SK-N-SH (cell line): ENCODE measurements at regions not wholly inside any gene's neighbourhood (a gene's known extent, or its start where the extent isn't known, plus 50 kb on each side); places are given as distances from the start of the nearest gene placed in this dataset.

Experiments
- CTCF ChIA-PET: fragments of 300-600, 350-600 bp; formaldehyde crosslinking; extraction: SDS; loops from one replicate; lab custom pipeline; 2021; lab: Yijun Ruan, JAX
- POLR2A ChIA-PET: fragments of 350-600 bp; sonication (Branson Sonifier 250); formaldehyde crosslinking; extraction: SDS; loops from one replicate; lab custom pipeline; 2020; ENCODE audit warnings: antibody characterized with exemption, inconsistent platforms; lab: Yijun Ruan, JAX
- DNase-seq: peaks from one replicate; pipeline ENCODE4 v3.0.0; 2012
- H2AFZ ChIP-seq: fragments of 200-600 bp; sonication (generic); 2 replicates; pipeline ENCODE4 v1.8.1; 2016; ENCODE audit warnings: antibody characterized with exemption, mild to moderate bottlenecking, low read depth
- H3F3A ChIP-seq: fragments of 200-600 bp; sonication (generic); replicated peaks from 2 replicates; pipeline ENCODE3; 2016; ENCODE audit warnings: antibody characterized with exemption, mild to moderate bottlenecking; ENCODE audit not compliant: insufficient read depth
- H3K27ac ChIP-seq, 2 experiments: fragments of 200-500 bp in 1 of 2; fragments of 200-600 bp in 1 of 2; sonication (Bioruptor generic) in 1 of 2; sonication (generic), shearing (Covaris generic) in 1 of 2; 2 replicates each; pipeline versions ENCODE4 v1.5.1 to v1.6.1; 2014 to 2016; ENCODE audit warnings: low read depth in 2 of 2, inconsistent platforms in 1 of 2, low read length in 1 of 2, mild to moderate bottlenecking in 1 of 2, mixed read lengths in 1 of 2
- H3K27me3 ChIP-seq: fragments of 200-600 bp; sonication (generic), shearing (Covaris generic); 2 replicates; pipeline ENCODE4 v1.6.1; 2016; ENCODE audit warnings: mixed run types; ENCODE audit not compliant: insufficient read depth
- H3K36me3 ChIP-seq, 2 experiments: fragments of 200-500 bp in 1 of 2; fragments of 200-600 bp in 1 of 2; sonication (Bioruptor generic) in 1 of 2; sonication (generic) in 1 of 2; replicated peaks in 1 of 2; 2 replicates each; pipeline versions ENCODE3 to v1.5.1; 2014 to 2016; ENCODE audit warnings: low read length in 1 of 2, mild to moderate bottlenecking in 1 of 2; ENCODE audit not compliant: insufficient read depth in 2 of 2, control insufficient read depth in 1 of 2
- H3K4me1 ChIP-seq, 2 experiments: fragments of 200-500 bp in 1 of 2; fragments of 200-600 bp in 1 of 2; sonication (Bioruptor generic) in 1 of 2; sonication (generic), shearing (Covaris generic) in 1 of 2; 2 replicates each; pipeline versions ENCODE4 v1.5.1 to v1.6.1; 2014 to 2016; ENCODE audit warnings: low read depth in 1 of 2, low read length in 1 of 2, mixed run types in 1 of 2; ENCODE audit not compliant: insufficient read depth in 2 of 2, control insufficient read depth in 1 of 2
- H3K4me2 ChIP-seq: fragments of 200-600 bp; sonication (generic), shearing (Covaris generic); 2 replicates; pipeline ENCODE4 v1.6.1; 2017; ENCODE audit warnings: mixed run types
- H3K4me3 ChIP-seq, 2 experiments: fragments of 200-500 bp in 1 of 2; fragments of 200-600 bp in 1 of 2; sonication (Bioruptor generic) in 1 of 2; sonication (generic), shearing (Covaris generic) in 1 of 2; 2 replicates each; pipeline versions ENCODE4 v1.5.1 to v1.8.1; 2014 to 2016; ENCODE audit warnings: low read depth in 2 of 2, inconsistent platforms in 1 of 2, low read length in 1 of 2, mild to moderate bottlenecking in 1 of 2, mixed read lengths in 1 of 2, moderate library complexity in 1 of 2
- H3K79me2 ChIP-seq: fragments of 200-600 bp; sonication (generic); 2 replicates; pipeline ENCODE4 v1.8.1; 2017; ENCODE audit warnings: mild to moderate bottlenecking; ENCODE audit not compliant: insufficient read depth
- H3K9ac ChIP-seq: fragments of 200-600 bp; sonication (generic); 2 replicates; pipeline ENCODE4 v1.6.1; 2017; ENCODE audit warnings: mixed run types
- H3K9me2 ChIP-seq: fragments of 200-600 bp; sonication (generic); 2 replicates; pipeline ENCODE4 v1.6.1; 2017; ENCODE audit warnings: mixed run types
- H3K9me3 ChIP-seq: fragments of 200-600 bp; sonication (generic); 2 replicates; pipeline ENCODE4 v1.6.1; 2017; ENCODE audit warnings: mixed run types, mild to moderate bottlenecking, moderate library complexity
- H4K20me1 ChIP-seq: fragments of 200-600 bp; sonication (generic); 2 replicates; pipeline ENCODE4 v1.6.1; 2017; ENCODE audit warnings: mild to moderate bottlenecking, mixed run types; ENCODE audit not compliant: insufficient read depth
- ELF1 ChIP-seq: IDR thresholded peaks from 2 replicates; pipeline ENCODE4 v1.4.0; 2012
- EP300 ChIP-seq, 2 experiments: IDR thresholded peaks; 2 replicates each; pipeline versions ENCODE4 v1.4.0 to v1.6.1; 2012; ENCODE audit warnings: borderline replicate concordance in 1 of 2, low read depth in 1 of 2, low read length in 1 of 2
- FOXJ3 ChIP-seq: sonication (generic); formaldehyde crosslinking; IDR thresholded peaks from 2 replicates; pipeline ENCODE4 v1.5.1; 2020; ENCODE audit warnings: mild to moderate bottlenecking, missing genetic modification reagents
- FOXM1 ChIP-seq: IDR thresholded peaks from 2 replicates; pipeline ENCODE4 v1.4.0; 2012; ENCODE audit warnings: low read depth, mild to moderate bottlenecking
- GATA2 ChIP-seq: sonication (generic); formaldehyde crosslinking; IDR thresholded peaks from 2 replicates; pipeline ENCODE4 v1.5.0; 2020; ENCODE audit warnings: mild to moderate bottlenecking, missing genetic modification reagents
- MXI1 ChIP-seq: IDR thresholded peaks from 2 replicates; pipeline ENCODE4 v1.6.1; 2012; ENCODE audit warnings: mild to moderate bottlenecking, low read depth, low read length, improper control_type of control experiment
- NRF1 ChIP-seq: IDR thresholded peaks from 2 replicates; pipeline ENCODE4 v1.6.1; 2012; ENCODE audit warnings: low read depth, mild to moderate bottlenecking, low read length
- POLR2AphosphoS5 ChIP-seq: IDR thresholded peaks from 2 replicates; pipeline ENCODE4 v1.6.1; 2012; ENCODE audit warnings: low read depth, low read length
- RAD21 ChIP-seq: IDR thresholded peaks from 2 replicates; pipeline ENCODE4 v1.6.1; 2012; ENCODE audit warnings: mild to moderate bottlenecking, low read length
- RCOR1 ChIP-seq: fragments of 150-350 bp; IDR thresholded peaks from 2 replicates; pipeline ENCODE4 v1.6.1; 2017; ENCODE audit warnings: antibody characterized with exemption, low read length
- TAF1 ChIP-seq: IDR thresholded peaks from 2 replicates; pipeline ENCODE4 v1.6.1; 2012; ENCODE audit warnings: low read depth, mild to moderate bottlenecking, low read length, moderate library complexity, borderline replicate concordance
- TCF12 ChIP-seq: IDR thresholded peaks from 2 replicates; pipeline ENCODE4 v1.4.0; 2012
- TEAD4 ChIP-seq: IDR thresholded peaks from 2 replicates; pipeline ENCODE4 v1.4.0; 2012; ENCODE audit warnings: mild to moderate bottlenecking, borderline replicate concordance; ENCODE audit not compliant: insufficient read depth
- WGBS: methylation state at CpG from one replicate; pipeline ENCODE4 v1.1.6; 2017; ENCODE audit warnings: low lambda C conversion rate; 5-methylcytosine and 5-hydroxymethylcytosine counted together
- TF ChIP-seq, protein P1 (sequence below): fragments of 150-350 bp; IDR thresholded peaks from 2 replicates; pipeline ENCODE4 v1.6.1; 2016; ENCODE audit warnings: mild to moderate bottlenecking, low read depth, low read length
- TF ChIP-seq, protein P2 (sequence below): IDR thresholded peaks from 2 replicates; pipeline ENCODE4 v1.6.1; 2012; ENCODE audit warnings: mild to moderate bottlenecking, low read depth, low read length, moderate library complexity
- TF ChIP-seq, protein P3 (sequence below): fragments of 150-350 bp; IDR thresholded peaks from 2 replicates; pipeline ENCODE4 v1.6.1; 2017; ENCODE audit warnings: antibody characterized with exemption, low read length, low read depth, borderline replicate concordance
- TF ChIP-seq, protein P4 (sequence below): IDR thresholded peaks from 2 replicates; pipeline ENCODE4 v1.4.0; 2012; ENCODE audit warnings: low read depth, borderline replicate concordance

DNA sequence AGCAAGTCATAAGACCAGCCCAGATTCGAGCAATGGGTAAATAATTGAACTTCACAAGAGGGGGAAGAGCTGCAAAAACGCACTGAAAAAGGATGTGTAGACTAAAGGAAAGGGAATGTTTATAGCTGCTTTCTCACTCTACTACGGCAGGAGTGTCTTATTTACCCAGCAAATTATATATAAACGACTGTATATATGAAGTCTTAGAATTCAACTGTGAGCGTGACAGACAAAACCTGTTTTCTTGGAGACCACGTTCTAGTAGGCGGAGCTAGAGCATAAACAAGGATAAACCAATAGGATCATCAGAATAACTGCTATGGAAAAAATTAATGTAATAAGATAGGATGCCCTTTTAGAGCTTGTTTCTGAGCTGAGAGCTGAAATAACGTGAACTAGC is 394.6 kb upstream of the MON1B start:
- Histone ChIP-seq H3K9ac (no peak overlapping the region), H3F3A (no peaks in the 10 kb centered on the region), H4K20me1 (no peaks in the 10 kb centered on the region), H3K79me2 (no peaks in the 10 kb centered on the region), H3K27me3 (no peaks in the 10 kb centered on the region), H3K4me3 (no peak overlapping the region), H3K27ac (no peak overlapping the region), H3K4me2 (no peak overlapping the region), H3K9me3 (no peaks in the 10 kb centered on the region), H2AFZ (no peak overlapping the region), H3K9me2 (no peaks in the 10 kb centered on the region), H3K36me3 (no peaks in the 10 kb centered on the region), H3K4me1 (no peaks in the 10 kb centered on the region)
- 31% methylated on average over 8 of the region's 8 CpGs for WGBS
- ChIA-PET POLR2A (no interaction called here), CTCF (no interaction called here)
- TF ChIP-seq POLR2AphosphoS5 (no peak), GATA2 (CRISPR knock-in tag) (no peak), RAD21 (no peak), MXI1 (no peak), TAF1 (no peak), RCOR1 (no peak), NRF1 (no peak), ELF1 (no peak), EP300 (IDR thresholded peaks at IDR 0.05; ENCODE audit: borderline replicate concordance in 1 of 2, low read depth in 1 of 2, low read length in 1 of 2) (no peak), FOXM1 (no peak), TCF12 (no peak), FOXJ3 (no peak), TEAD4 (no peak)
- TF ChIP-seq, protein P1, sequence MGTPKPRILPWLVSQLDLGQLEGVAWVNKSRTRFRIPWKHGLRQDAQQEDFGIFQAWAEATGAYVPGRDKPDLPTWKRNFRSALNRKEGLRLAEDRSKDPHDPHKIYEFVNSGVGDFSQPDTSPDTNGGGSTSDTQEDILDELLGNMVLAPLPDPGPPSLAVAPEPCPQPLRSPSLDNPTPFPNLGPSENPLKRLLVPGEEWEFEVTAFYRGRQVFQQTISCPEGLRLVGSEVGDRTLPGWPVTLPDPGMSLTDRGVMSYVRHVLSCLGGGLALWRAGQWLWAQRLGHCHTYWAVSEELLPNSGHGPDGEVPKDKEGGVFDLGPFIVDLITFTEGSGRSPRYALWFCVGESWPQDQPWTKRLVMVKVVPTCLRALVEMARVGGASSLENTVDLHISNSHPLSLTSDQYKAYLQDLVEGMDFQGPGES, result no peak
- TF ChIP-seq, protein P2, sequence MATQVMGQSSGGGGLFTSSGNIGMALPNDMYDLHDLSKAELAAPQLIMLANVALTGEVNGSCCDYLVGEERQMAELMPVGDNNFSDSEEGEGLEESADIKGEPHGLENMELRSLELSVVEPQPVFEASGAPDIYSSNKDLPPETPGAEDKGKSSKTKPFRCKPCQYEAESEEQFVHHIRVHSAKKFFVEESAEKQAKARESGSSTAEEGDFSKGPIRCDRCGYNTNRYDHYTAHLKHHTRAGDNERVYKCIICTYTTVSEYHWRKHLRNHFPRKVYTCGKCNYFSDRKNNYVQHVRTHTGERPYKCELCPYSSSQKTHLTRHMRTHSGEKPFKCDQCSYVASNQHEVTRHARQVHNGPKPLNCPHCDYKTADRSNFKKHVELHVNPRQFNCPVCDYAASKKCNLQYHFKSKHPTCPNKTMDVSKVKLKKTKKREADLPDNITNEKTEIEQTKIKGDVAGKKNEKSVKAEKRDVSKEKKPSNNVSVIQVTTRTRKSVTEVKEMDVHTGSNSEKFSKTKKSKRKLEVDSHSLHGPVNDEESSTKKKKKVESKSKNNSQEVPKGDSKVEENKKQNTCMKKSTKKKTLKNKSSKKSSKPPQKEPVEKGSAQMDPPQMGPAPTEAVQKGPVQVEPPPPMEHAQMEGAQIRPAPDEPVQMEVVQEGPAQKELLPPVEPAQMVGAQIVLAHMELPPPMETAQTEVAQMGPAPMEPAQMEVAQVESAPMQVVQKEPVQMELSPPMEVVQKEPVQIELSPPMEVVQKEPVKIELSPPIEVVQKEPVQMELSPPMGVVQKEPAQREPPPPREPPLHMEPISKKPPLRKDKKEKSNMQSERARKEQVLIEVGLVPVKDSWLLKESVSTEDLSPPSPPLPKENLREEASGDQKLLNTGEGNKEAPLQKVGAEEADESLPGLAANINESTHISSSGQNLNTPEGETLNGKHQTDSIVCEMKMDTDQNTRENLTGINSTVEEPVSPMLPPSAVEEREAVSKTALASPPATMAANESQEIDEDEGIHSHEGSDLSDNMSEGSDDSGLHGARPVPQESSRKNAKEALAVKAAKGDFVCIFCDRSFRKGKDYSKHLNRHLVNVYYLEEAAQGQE, result no peak
- TF ChIP-seq, protein P3, sequence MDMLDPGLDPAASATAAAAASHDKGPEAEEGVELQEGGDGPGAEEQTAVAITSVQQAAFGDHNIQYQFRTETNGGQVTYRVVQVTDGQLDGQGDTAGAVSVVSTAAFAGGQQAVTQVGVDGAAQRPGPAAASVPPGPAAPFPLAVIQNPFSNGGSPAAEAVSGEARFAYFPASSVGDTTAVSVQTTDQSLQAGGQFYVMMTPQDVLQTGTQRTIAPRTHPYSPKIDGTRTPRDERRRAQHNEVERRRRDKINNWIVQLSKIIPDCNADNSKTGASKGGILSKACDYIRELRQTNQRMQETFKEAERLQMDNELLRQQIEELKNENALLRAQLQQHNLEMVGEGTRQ, result no peak
- TF ChIP-seq, protein P4, sequence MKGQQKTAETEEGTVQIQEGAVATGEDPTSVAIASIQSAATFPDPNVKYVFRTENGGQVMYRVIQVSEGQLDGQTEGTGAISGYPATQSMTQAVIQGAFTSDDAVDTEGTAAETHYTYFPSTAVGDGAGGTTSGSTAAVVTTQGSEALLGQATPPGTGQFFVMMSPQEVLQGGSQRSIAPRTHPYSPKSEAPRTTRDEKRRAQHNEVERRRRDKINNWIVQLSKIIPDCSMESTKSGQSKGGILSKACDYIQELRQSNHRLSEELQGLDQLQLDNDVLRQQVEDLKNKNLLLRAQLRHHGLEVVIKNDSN, result no peak
- no peak for DNase-seq
